ENCODE measurements at regions not wholly inside any gene's neighbourhood (a gene's known extent, or its start where the extent isn't known, plus 50 kb on each side); places are given as distances from the start of the nearest gene placed in this dataset.
"Not testable (repeated sequence)": the region's sequence is repeated elsewhere in the genome, so short reads cannot be mapped to it uniquely, and the experiment has no call there.

DNA sequence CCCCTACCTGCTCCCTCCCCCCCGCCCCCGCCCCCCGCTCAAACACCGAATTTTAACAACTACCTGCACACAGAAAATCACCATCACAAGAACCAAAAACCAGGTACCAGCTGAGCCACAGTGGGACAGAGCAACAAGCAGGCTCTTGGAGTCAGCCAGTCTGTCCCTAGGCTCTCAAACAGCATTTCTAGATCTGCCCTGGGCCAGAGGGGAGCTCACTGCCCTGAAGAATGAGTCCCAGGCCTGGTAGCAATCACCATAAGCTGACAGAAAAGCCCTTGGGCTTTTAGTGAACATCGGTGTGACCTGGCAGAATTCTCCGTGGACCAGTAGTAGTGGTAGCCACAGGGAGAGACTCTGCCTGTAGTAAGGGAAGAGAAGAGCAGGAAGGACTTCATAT is 58.3 kb downstream of the C11orf87 start:
- DNase-seq: no peak

- DNase-seq: no peak
These were observed 64.1 kb downstream of the C11orf87 start for GRCh38 chr11:109486129-109486528.

DNA sequence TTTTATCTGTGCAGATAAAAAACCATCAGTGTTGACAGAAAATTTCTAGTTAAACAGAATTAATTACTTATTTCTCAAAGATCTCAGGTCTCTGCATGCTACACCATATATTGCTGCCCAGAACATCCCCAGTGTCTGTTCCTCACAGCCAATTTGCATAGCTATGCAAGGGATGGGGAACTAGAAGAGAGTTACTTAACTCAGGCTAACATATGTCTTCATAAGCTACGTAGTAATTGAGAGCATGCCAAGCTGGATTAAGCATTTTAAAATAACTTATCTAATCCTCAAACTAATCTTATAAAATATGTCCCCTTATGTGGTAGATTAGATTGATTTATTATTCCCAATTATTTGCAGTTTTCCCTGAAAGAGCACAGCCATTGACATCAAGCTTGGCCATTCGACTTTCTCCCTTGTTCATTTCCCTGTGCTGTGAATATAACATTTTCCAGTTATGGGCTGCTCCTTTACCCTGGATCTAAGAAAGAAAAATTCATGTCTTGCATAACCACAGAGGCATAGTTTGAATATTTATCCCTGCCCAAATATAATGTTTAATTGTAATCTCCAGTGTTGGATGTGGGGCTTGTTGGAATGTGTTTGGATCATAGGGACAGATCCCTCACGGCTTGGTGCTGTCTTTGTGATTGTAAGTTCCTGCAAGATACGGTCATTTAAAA is 69.1 kb downstream of the C11orf87 start:
- no peak for DNase-seq

DNA sequence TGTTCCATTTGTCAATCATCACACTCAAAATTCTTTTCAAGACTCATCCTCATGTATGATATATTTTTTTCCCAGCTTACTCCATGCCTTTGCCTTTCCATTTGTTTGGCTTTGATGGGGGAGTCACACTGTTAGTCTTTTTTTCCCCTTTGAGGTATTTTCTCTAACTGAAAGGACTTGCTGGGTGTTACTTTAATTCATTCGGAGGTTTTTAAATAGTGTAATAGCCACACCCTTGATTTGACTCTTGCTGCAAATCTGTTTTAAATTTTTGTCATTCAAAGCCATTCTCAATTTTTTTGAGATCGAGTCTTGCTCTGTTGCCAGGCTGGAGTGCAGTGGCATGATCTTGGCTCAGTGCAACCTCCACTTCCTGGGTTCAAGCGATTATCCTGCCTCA is 84.1 kb downstream of the C11orf87 start:
- DNase-seq: no peak

GRCh38 chr11:109507331-109507730 is 85.3 kb downstream of the C11orf87 start:
- no peak for DNase-seq

- no peak for DNase-seq
These were observed 86.0 kb downstream of the C11orf87 start for GRCh38 chr11:109507836-109508561.

DNA sequence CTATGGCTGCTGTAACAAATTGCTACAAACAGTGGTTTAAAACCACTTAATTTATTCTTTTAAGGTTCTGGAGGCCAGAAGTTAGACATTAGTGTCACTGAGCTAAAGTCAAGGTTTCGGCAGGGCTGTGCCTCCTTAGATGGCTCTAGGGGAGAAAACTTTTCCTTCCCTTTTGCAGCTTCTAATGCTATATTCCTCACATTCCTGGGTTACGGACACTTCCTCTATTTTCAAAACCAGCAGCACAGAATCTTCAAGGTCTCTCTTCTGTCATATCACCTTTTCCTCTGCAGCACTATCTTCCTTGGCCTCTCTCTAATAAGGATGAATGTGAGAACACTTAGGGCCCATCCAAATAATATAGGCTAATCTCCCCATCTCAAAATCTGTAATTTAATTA is 87.0 kb downstream of the C11orf87 start:
- DNase-seq: no peak

GRCh38 chr11:109510316-109510715 is 88.3 kb downstream of the C11orf87 start:
- no peak for DNase-seq

- no peak for DNase-seq
These were observed 89.6 kb downstream of the C11orf87 start for GRCh38 chr11:109511598-109511997.

DNA sequence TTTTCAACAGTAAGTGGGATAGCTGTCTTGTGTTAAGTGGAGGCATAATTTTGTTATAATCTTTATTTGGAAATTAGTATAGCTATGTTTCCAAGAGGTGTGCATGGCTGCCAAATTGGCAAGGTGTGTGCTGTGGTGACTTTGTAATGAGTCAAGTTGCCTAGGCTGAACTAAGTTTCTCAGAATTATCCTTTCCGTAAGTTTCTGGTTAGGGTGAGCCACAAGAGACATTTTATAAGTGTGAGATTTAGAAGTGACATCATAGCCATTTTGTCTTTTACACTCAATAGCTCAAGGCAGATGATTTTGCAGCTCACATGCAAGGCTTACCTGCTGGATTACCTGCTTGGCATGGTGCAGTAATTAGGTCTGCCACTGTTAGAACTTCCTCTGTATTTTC is 90.3 kb downstream of the C11orf87 start:
- DNase-seq: no peak

- DNase-seq: no peak
These were observed 90.7 kb downstream of the C11orf87 start for GRCh38 chr11:109512680-109513079.

DNA sequence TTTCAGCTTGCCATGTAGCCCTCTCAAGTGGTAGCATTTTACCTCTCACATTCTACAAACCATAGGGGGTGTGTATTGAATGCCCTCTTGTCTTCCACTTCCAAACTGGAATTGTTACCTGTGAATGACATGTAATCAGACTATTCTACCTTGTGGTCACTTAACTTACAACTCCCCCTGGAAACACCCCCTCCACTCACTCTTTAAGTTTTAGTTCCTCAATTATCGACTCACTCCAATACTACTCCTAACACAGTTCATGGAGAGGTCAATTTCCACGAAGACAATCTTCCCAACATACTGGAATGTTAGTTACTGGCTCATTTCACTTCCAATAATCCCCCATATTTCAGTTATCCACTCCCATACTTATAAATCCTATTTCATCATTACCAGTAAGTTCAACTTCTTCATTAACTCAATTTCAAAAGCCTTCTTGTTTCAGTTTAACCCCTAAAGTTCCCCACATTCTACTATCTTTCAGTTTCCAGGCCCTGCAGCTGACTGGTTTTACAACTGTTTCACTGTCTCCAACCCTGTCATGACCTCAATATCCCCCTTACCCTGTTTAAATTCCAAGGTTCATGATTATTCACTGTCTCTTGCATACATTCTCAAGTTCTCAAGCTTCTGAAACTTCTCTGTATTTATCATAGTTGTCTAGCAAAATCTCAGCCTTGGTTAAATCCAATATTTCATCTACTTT is 92.5 kb downstream of the C11orf87 start:
- DNase-seq: no peak

DNA sequence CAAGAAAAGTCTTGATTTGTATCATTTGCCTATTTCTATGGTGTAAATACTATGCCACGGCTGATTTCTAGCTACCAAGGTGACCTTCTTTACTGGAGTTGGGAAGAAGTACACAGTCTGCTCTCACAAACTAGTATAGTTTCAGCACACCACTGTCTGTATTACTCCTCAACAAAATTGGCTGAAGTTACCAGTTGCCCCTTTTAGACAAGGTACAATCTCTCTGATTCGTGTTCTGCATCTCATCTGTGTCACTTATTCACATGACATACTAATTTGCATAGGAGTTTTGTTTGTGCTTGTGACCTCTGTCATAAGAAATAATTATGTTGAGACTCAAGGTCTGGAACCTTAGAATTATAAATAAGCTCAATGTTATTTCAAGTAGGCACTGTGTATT is 97.3 kb downstream of the C11orf87 start:
- no peak for DNase-seq

DNA sequence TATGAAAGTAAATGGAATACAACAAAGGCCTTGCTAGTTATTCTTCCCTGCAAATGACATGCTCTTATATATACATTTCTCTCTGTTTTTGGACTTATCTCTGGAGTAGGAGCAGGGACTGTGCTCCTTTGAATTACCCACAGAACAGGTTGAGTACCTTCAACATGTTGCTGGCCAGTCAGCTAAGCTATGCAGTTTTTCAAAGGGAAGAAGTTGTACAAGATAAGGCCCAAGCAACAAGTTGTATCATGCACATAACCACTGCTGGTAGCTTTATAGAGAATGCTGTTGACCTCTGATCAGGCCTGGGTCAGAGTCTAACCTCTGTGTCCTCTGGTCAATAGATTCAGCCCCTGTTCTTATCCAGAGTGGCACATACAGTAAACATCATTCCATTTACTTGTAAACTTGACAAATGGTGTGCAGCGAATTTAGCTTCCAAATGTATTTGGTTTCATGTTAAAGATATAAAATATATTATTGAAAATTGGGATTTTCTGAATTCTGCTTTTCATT is 99.6 kb downstream of the C11orf87 start:
- DNase-seq: no peak

DNA sequence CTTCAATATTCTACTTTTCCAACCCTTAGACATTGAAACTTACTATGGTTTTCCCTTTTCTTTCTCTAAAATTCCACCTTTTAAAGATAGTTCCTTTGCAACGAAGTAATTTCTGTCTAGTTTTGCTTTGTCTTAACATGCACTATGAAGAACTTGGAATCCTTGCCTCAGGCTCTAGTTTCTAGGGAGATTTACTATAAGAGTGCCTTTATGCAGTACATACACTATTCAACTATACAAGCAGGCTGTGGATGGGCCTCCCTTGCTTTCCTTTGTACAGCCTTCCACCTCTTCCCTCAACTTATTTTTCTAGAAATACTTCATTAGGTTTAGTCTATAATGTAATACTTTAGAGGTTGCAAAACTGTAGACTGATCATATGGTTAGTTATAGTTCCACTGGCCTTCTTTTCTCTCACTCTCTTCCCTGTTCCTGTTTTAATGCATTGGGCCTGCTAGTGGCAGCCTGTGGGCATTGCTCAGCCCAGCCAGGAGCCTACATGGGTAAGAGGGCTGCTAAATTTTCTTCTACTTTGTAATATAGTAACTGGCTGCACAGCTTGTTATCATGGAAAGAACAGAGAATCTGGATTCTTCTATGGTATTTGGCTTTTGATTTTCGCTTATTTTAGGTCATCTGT is 100.2 kb downstream of the C11orf87 start:
- no peak for DNase-seq

DNA sequence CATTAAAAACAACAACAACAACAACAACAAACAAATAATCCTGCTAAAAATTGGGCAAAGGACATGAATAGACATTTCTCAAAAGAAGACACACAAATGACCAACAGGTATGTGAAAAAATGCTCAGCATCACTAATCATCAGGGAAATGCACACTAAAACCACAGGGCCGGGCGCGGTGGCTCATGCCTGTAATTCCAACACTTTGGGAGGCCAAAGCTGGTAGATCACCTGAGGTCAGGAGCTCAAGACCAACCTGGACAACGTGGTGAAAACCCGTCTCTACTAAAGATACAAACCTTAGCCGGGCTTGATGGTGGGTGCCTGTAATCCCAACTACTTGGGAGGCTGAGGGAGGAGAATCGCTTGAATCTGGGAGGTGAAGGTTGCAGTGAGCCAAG is 103.6 kb downstream of the C11orf87 start:
- not testable (repeated sequence) for DNase-seq

DNA sequence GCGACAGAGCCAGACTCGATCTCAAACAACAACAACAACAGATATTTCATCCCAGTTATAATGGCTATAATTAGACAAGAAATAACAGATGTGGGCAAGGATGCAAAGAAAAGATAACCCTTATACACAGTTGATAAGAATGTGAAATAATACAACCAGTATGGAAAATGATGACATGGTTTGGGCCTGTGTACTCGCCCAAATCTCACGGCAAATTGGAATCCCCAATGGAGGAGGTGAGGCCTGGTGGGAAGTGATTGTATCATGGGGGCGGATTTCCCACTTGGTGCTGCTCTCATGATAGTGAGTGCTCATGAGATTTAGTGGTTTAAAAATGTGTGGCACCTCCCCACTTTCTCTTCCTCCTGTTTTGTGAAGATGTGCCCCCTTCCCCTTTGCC is 104.1 kb downstream of the C11orf87 start:
- no peak for DNase-seq

- no peak for DNase-seq
These were observed 104.9 kb downstream of the C11orf87 start for GRCh38 chr11:109526931-109527330.

DNA sequence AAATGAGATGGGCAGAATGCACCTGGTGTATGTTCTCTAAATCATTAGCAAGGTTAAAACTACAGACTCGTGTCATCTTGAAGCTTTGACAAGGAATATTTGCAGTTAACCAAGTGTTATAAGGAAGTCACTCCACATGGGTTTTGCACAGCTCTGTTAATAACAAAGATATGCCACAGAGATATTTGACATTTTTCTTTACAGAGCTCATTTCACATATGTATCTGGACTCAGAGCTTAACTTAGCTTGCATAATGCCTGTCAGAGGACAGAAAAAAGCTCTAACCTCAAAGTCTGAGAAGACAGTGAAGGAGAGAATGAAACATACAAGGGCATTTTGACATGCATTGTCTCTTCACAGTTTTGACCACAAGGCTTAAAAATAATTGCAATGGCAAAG is 105.5 kb downstream of the C11orf87 start:
- DNase-seq: no peak

DNA sequence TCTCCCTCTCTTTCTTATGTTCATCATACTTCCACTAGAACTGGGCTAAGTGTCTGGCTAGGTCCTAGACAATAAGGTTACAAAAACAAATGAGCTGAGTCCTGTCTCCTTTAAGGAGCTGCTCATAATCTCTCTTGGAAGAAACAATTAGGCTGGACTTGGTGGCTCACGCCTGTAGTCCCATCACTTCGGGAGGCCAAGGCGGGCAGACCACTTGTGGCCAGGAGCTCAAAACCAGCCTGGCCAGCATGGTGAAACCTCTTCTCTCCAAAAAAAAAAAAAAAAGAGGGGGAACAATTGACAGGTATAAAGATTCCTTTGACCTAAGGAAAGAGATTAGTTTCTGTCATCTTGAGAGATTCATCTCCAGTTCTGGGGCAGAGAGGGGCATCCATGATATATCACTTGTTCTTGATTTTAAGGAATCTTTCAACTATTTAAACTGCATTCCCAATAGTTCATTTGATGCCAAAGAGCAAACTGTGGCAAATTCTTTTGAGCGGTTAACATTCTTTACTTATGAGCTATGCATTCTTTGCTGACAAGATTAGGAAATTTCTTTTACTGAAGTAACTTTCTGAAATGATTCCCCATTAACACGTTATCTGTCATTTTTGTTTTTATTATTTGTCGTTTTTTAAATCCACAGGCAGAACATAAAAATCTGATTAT is 125.5 kb downstream of the C11orf87 start:
- no peak for DNase-seq

DNA sequence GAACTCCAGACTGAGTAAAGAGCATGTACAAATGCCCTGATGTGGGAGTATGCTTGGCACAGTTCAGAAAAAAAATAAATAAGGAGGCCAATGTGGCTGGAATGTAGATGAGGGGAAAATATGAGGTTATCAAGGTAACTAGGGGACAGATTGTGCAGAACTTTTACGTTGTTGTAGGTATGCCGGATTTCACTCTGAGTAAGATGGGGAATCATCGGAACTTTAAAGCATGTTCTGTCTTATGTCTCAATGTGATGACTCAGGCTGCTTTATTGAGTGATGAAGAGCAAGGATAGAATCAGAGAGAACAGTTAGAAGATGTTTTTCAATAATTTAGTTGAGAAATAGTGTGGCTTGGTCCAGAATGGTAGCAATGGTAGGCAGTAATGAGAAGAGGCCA is 130.4 kb downstream of the C11orf87 start:
- DNase-seq: no peak

DNA sequence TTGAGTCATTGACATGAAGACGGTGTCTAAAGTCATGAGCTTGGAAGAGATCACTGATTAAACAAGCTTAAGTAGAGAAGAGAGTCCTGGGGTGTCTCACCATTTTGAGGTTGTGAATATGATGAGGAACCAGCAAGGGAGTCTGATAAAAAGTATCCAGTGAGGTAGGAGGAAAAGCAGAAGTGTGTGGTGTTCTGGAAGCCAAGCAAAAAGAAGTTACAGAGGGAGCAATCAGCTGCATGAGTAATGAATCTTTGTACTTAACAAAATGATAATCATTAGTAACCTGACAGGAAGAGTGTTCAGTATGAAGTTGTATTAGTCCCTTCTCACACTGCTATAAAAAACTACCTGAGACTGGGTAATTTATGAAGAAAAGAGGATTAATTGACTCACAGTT is 131.3 kb downstream of the C11orf87 start:
- DNase-seq: no peak

GRCh38 chr11:109554951-109555350 is 133.0 kb downstream of the C11orf87 start:
- no peak for DNase-seq

Data from activated CD4-positive, alpha-beta T cell treated with anti-CD3 and anti-CD28 coated beads for 4 hours (primary cell).